Activated CD4-positive, CD25-positive, alpha-beta regulatory T cell treated with anti-CD3 and anti-CD28 coated beads, Interleukin-2, amount 50 U/mL, for 24 hours (primary cell): ENCODE measurements at regions not wholly inside any gene's neighbourhood (a gene's known extent, or its start where the extent isn't known, plus 50 kb on each side); places are given as distances from the start of the nearest gene placed in this dataset.

Source experiments
- ATAC-seq, 2 donors: fragments of 150-1000 bp; cut with Tn5 transposase; one replicate each; pipeline ENCODE4 v1.10.0; 2021; ENCODE audit warnings: mild to moderate bottlenecking in 1 of 2, moderate library complexity in 1 of 2

- no peak for ATAC-seq
These were observed 1149.1 kb downstream of the SI start for GRCh38 chr3:163929069-163929652.

- ATAC-seq, result no peak
These were observed 1150.8 kb downstream of the SI start for GRCh38 chr3:163927521-163927920.

- no peak for ATAC-seq
These were observed 1153.7 kb downstream of the SI start for GRCh38 chr3:163924600-163924999.

DNA sequence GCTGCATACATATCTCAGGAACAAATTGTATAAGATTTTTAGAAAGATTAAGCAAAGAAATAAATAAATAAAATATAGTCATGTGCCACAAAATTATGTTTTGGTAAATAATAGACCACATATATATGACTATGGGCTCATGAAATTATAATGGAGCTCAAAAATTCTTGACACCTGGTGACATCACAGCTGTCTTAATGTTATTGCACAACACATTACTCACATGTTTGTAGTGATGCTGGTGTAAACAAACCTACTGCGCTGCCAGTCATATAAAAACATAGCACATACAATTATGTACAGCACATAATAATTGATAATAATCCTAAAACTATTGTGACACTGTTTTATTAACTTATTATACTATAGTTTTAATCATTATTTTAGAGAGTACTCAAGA, 1159.1 kb downstream of the SI start:
- ATAC-seq, result no peak

DNA sequence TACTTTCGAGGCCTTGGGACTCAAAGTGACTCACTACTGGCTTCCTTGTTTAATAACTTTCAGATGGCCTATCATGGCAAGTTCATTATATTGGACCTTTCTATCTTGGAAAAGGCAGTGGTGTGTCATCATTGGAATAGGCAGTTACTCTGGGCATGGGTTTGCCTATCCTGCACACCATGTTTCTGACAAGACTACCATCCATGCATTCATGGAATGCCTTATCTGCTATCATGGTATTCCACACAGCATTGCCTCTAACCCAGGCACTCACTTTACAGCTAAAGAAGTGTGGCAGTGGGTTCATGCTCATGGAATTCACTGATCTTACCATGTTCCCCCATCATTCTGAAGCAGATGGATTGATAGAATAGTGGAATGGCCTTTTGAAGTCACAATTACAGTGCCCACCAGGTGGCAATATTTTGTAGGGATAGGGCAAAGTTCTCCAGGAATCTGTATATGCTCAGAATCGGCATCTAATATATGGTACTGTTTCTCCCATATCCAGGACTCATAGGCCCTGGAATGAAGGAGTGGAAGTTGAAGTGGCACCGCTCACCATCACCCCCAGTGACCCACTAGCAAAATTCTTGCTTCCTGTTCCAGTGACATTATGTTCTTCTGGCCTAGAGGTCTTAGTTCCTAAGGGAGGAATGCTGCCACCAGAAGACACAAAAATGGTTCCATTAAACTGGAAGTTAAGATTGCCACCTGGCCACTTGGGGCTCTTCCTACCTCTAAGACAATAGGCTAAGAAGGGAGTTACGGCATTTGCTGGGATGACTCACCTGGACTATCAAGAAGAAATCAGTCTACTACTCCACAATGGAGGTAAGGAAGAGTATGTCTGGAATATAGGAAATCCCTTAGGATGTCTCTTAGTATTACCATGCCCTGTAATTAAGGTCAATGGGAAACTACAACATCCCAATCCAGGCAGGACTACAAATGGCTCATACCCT, 1161.4 kb downstream of the SI start:
- ATAC-seq, result no peak

GRCh38 chr3:163915280-163915679, 1163.0 kb downstream of the SI start:
- no peak for ATAC-seq

- ATAC-seq, result no peak
These were observed 1163.7 kb downstream of the SI start for GRCh38 chr3:163914567-163914966.

GRCh38 chr3:163891771-163892170, 1186.5 kb downstream of the SI start:
- ATAC-seq, result no peak

- no peak for ATAC-seq
These were observed 1187.6 kb downstream of the SI start for GRCh38 chr3:163890661-163891060.

GRCh38 chr3:163879172-163879571, 1199.1 kb downstream of the SI start:
- no peak for ATAC-seq

DNA sequence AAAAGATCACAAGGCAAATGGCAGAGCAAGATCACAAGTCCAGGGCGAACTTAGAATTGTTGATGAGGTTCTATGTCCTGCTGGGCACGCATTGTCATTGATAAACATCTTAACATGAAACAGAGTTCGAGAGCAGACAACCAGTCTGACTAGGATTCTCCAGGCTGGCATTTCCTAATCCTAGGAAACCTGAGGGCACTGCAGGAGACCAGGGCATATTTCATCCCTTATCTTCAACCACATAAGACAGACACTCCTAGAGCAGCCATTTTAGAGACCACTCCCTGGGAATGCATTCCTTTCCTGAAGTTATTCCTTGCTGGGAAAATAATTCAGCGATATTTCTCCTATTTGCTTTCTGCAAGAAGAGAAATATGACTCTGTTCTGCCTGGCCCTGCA, 1199.9 kb downstream of the SI start:
- no peak for ATAC-seq

DNA sequence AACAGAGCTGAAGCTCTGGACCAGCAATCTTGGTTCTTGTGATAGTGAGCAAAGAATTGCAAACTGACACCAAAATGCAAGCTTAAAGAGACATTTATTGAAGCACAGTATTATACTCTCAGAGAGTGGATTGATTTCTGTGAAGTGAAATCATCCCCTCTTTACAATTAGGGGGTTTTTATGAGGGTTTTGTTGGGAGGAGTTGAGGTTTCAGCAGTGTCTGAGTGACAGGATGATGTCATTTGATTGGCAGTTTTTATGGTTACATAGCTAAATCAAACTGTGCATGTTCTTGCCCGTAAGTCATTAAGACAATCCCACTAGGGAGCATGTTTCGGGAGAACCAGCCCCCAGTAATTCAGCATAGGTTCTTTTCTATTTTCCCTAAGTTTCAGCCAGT, 1200.5 kb downstream of the SI start:
- no peak for ATAC-seq

- ATAC-seq, result no peak
These were observed 1215.2 kb downstream of the SI start for GRCh38 chr3:163863146-163863545.

DNA sequence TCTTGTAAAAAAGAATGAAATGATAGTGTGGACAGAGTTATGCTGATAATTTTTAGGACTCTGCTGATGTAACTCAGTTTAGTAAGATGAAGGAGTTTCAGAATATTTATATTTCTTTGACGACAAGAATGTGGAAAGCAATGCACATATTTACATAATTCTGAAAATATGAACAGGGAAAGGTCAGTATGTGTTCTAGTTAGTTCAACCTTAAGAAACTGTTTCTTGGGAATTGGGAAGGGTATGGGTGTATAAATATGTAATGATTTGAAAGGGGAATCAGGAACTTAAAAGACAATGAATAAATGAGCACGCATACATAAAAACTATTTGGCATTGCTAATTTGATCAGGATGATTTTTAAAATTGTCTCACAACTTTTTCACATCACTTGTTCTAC, 1226.1 kb downstream of the SI start:
- no peak for ATAC-seq

DNA sequence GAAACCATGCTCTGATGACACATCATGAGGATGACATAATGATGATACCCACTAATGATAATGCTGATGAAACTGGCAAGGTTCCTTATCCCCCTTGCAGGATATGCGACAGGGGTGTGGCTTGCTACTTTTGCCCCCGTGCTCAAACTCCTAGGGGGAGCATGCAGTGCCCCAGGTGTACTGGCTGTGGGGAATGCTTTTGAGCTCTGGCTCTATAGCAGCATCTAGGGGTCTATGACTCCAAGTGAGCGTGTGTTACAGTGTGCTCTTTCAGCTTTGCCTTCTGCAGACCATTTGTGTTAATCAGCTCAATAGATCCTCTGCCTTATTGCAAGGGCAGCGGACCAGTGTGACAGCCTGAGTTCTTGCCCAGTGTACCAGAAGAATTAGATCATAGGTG, 1239.5 kb downstream of the SI start:
- no peak for ATAC-seq

DNA sequence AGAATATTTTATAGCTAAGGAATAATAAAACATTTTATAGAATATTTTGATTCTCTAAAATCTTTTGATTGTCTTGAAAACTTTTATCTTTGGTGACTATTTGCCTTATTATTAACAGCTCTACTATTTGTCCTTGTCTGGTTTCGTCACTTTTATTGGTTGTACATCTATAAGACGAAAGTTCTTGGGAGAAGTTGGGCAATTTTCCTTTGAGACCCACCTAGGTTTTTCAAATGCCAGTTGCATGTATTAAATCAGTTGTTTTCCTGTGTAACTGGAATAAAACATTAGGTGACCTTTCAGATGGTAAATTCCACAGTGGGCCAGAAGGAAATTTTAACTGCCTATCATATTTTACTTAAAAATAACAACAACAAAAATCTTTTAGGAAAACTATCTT, 1245.7 kb downstream of the SI start:
- ATAC-seq, result no peak

GRCh38 chr3:163821841-163822240, 1256.5 kb downstream of the SI start:
- no peak for ATAC-seq

GRCh38 chr3:163817015-163817414, 1261.3 kb downstream of the SI start:
- ATAC-seq, result no peak

GRCh38 chr3:163813935-163814334, 1264.4 kb downstream of the SI start:
- ATAC-seq, result no peak

DNA sequence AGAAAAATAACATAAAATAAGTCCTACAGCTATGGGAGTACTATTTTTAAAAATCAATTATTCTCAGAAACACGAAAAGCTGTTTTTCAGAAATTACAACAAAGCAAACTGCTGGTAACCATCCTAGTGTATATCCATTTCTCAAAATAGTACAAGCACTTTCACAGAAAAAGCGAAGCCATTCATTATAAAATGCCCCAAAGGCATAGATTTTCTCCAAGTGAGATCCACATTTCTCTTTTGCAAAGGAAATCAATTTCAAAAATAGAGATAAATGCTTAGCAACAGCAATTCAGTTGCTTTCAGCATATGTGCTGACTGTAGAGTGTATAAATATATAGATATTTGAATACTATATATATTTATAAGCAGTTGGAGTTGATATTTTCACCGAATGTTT, 1266.3 kb downstream of the SI start:
- ATAC-seq, result no peak

GRCh38 chr3:163809540-163809993, 1268.7 kb downstream of the SI start:
- ATAC-seq, result no peak

- no peak for ATAC-seq
These were observed 1291.9 kb downstream of the SI start for GRCh38 chr3:163786416-163786815.

DNA sequence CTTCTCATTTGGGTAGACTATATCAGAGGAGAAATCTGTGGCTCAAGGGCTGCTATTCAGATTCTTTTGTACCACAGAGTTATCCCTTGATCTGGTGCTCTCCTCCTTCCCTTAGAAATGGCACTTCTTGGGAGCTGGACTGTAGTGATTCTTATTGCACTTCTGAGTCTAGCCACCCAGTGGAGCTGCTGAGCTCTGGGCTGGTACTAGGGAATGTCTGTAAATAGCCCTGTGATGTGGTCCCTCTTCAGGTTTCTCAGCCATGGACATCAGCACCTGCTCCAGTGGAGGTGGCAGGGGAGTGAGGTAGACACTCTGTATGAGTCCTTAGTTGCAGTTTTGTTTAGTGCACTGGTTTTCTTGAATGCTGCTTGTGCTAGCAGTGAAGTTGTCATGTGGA, 1292.6 kb downstream of the SI start:
- ATAC-seq, result no peak
